SK-N-SH (cell line): ENCODE measurements at regions not wholly inside any gene's neighbourhood (a gene's known extent, or its start where the extent isn't known, plus 50 kb on each side); places are given as distances from the start of the nearest gene placed in this dataset.

ENCODE experiments used
- CTCF ChIA-PET: fragments of 300-600, 350-600 bp; formaldehyde crosslinking; extraction: SDS; loops from one replicate; lab custom pipeline; 2021; lab: Yijun Ruan, JAX
- POLR2A ChIA-PET: fragments of 350-600 bp; sonication (Branson Sonifier 250); formaldehyde crosslinking; extraction: SDS; loops from one replicate; lab custom pipeline; 2020; ENCODE audit warnings: antibody characterized with exemption, inconsistent platforms; lab: Yijun Ruan, JAX
- DNase-seq: peaks from one replicate; pipeline ENCODE4 v3.0.0; 2012
- H2AFZ ChIP-seq: fragments of 200-600 bp; sonication (generic); 2 replicates; pipeline ENCODE4 v1.8.1; 2016; ENCODE audit warnings: antibody characterized with exemption, mild to moderate bottlenecking, low read depth
- H3F3A ChIP-seq: fragments of 200-600 bp; sonication (generic); replicated peaks from 2 replicates; pipeline ENCODE3; 2016; ENCODE audit warnings: antibody characterized with exemption, mild to moderate bottlenecking; ENCODE audit not compliant: insufficient read depth
- H3K27ac ChIP-seq, 2 experiments: fragments of 200-500 bp in 1 of 2; fragments of 200-600 bp in 1 of 2; sonication (Bioruptor generic) in 1 of 2; sonication (generic), shearing (Covaris generic) in 1 of 2; 2 replicates each; pipeline versions ENCODE4 v1.5.1 to v1.6.1; 2014 to 2016; ENCODE audit warnings: low read depth in 2 of 2, inconsistent platforms in 1 of 2, low read length in 1 of 2, mild to moderate bottlenecking in 1 of 2, mixed read lengths in 1 of 2
- H3K27me3 ChIP-seq: fragments of 200-600 bp; sonication (generic), shearing (Covaris generic); 2 replicates; pipeline ENCODE4 v1.6.1; 2016; ENCODE audit warnings: mixed run types; ENCODE audit not compliant: insufficient read depth
- H3K36me3 ChIP-seq, 2 experiments: fragments of 200-500 bp in 1 of 2; fragments of 200-600 bp in 1 of 2; sonication (Bioruptor generic) in 1 of 2; sonication (generic) in 1 of 2; replicated peaks in 1 of 2; 2 replicates each; pipeline versions ENCODE3 to v1.5.1; 2014 to 2016; ENCODE audit warnings: low read length in 1 of 2, mild to moderate bottlenecking in 1 of 2; ENCODE audit not compliant: insufficient read depth in 2 of 2, control insufficient read depth in 1 of 2
- H3K4me1 ChIP-seq, 2 experiments: fragments of 200-500 bp in 1 of 2; fragments of 200-600 bp in 1 of 2; sonication (Bioruptor generic) in 1 of 2; sonication (generic), shearing (Covaris generic) in 1 of 2; 2 replicates each; pipeline versions ENCODE4 v1.5.1 to v1.6.1; 2014 to 2016; ENCODE audit warnings: low read depth in 1 of 2, low read length in 1 of 2, mixed run types in 1 of 2; ENCODE audit not compliant: insufficient read depth in 2 of 2, control insufficient read depth in 1 of 2
- H3K4me2 ChIP-seq: fragments of 200-600 bp; sonication (generic), shearing (Covaris generic); 2 replicates; pipeline ENCODE4 v1.6.1; 2017; ENCODE audit warnings: mixed run types
- H3K4me3 ChIP-seq, 2 experiments: fragments of 200-500 bp in 1 of 2; fragments of 200-600 bp in 1 of 2; sonication (Bioruptor generic) in 1 of 2; sonication (generic), shearing (Covaris generic) in 1 of 2; 2 replicates each; pipeline versions ENCODE4 v1.5.1 to v1.8.1; 2014 to 2016; ENCODE audit warnings: low read depth in 2 of 2, inconsistent platforms in 1 of 2, low read length in 1 of 2, mild to moderate bottlenecking in 1 of 2, mixed read lengths in 1 of 2, moderate library complexity in 1 of 2
- H3K79me2 ChIP-seq: fragments of 200-600 bp; sonication (generic); 2 replicates; pipeline ENCODE4 v1.8.1; 2017; ENCODE audit warnings: mild to moderate bottlenecking; ENCODE audit not compliant: insufficient read depth
- H3K9ac ChIP-seq: fragments of 200-600 bp; sonication (generic); 2 replicates; pipeline ENCODE4 v1.6.1; 2017; ENCODE audit warnings: mixed run types
- H3K9me2 ChIP-seq: fragments of 200-600 bp; sonication (generic); 2 replicates; pipeline ENCODE4 v1.6.1; 2017; ENCODE audit warnings: mixed run types
- H3K9me3 ChIP-seq: fragments of 200-600 bp; sonication (generic); 2 replicates; pipeline ENCODE4 v1.6.1; 2017; ENCODE audit warnings: mixed run types, mild to moderate bottlenecking, moderate library complexity
- H4K20me1 ChIP-seq: fragments of 200-600 bp; sonication (generic); 2 replicates; pipeline ENCODE4 v1.6.1; 2017; ENCODE audit warnings: mild to moderate bottlenecking, mixed run types; ENCODE audit not compliant: insufficient read depth
- EP300 ChIP-seq, 2 experiments: IDR thresholded peaks; 2 replicates each; pipeline versions ENCODE4 v1.4.0 to v1.6.1; 2012; ENCODE audit warnings: borderline replicate concordance in 1 of 2, low read depth in 1 of 2, low read length in 1 of 2
- FOSL2 ChIP-seq: IDR thresholded peaks from 2 replicates; pipeline ENCODE4 v1.4.0; 2012; ENCODE audit warnings: low read depth, mild to moderate bottlenecking, moderate library complexity, borderline replicate concordance
- FOXJ3 ChIP-seq: sonication (generic); formaldehyde crosslinking; IDR thresholded peaks from 2 replicates; pipeline ENCODE4 v1.5.1; 2020; ENCODE audit warnings: mild to moderate bottlenecking, missing genetic modification reagents
- FOXM1 ChIP-seq: IDR thresholded peaks from 2 replicates; pipeline ENCODE4 v1.4.0; 2012; ENCODE audit warnings: low read depth, mild to moderate bottlenecking
- GABPA ChIP-seq: IDR thresholded peaks from 2 replicates; pipeline ENCODE4 v1.4.0; 2012; ENCODE audit warnings: low read depth, mild to moderate bottlenecking
- GATA2 ChIP-seq: sonication (generic); formaldehyde crosslinking; IDR thresholded peaks from 2 replicates; pipeline ENCODE4 v1.5.0; 2020; ENCODE audit warnings: mild to moderate bottlenecking, missing genetic modification reagents
- JUND ChIP-seq: IDR thresholded peaks from 2 replicates; pipeline ENCODE4 v1.4.0; 2012
- MXI1 ChIP-seq: IDR thresholded peaks from 2 replicates; pipeline ENCODE4 v1.6.1; 2012; ENCODE audit warnings: mild to moderate bottlenecking, low read depth, low read length, improper control_type of control experiment
- RFX5 ChIP-seq: IDR thresholded peaks from 2 replicates; pipeline ENCODE4 v1.6.1; 2012; ENCODE audit warnings: mild to moderate bottlenecking, improper control_type of control experiment, low read length
- SIN3A ChIP-seq: IDR thresholded peaks from 2 replicates; pipeline ENCODE4 v1.6.1; 2012; ENCODE audit warnings: low read depth, mild to moderate bottlenecking, low read length, moderate library complexity, borderline replicate concordance
- TCF12 ChIP-seq: IDR thresholded peaks from 2 replicates; pipeline ENCODE4 v1.4.0; 2012
- YY1 ChIP-seq: IDR thresholded peaks from 2 replicates; pipeline ENCODE4 v1.4.0; 2012; ENCODE audit warnings: low read depth, mild to moderate bottlenecking
- WGBS: methylation state at CpG from one replicate; pipeline ENCODE4 v1.1.6; 2017; ENCODE audit warnings: low lambda C conversion rate; 5-methylcytosine and 5-hydroxymethylcytosine counted together
- TF ChIP-seq, protein P1 (sequence below): fragments of 150-350 bp; IDR thresholded peaks from 2 replicates; pipeline ENCODE4 v1.6.1; 2016; ENCODE audit warnings: mild to moderate bottlenecking, low read depth, low read length
- TF ChIP-seq, protein P2 (sequence below): IDR thresholded peaks from 2 replicates; pipeline ENCODE4 v1.4.0; 2012; ENCODE audit warnings: low read depth
- TF ChIP-seq, protein P3 (sequence below): IDR thresholded peaks from 2 replicates; pipeline ENCODE4 v1.4.0; 2012; ENCODE audit warnings: low read depth, borderline replicate concordance
- TF ChIP-seq, protein P4 (sequence below): fragments of 200-600 bp; sonication (generic); IDR thresholded peaks from 2 replicates; pipeline ENCODE4 v1.6.1; 2017; ENCODE audit warnings: antibody characterized with exemption, mild to moderate bottlenecking, moderate library complexity

DNA sequence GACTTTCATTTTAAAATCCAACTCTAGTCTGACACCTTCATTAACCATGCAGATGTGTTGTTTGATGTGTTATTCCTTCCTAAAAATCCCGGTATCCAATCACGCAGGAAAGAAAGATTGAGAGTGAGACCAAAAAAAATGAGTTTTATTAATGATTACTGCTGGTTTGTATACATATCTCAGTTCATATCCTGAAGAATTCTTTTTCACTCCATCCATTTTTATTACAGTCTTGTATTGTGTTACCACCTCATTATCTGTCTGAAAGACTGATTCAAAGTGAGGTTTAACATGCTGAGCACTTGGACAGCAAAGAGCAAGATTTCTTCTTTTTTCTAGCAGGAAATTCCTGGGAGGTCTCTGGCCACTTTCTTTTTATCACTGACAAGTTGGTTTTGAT lies 268.3 kb downstream of the CDH11 start:
- TF ChIP-seq TCF12: peak; percentile 20; the same call in 1 of the 2 replicates
- TF ChIP-seq YY1: no peak
- no peak for TF ChIP-seq RFX5
- Histone ChIP-seq H3F3A (peaks cover 6% of the 10 kb centered on the region), H3K9me2 (no peaks in the 10 kb centered on the region), H3K4me3 (no peak overlapping the region), H4K20me1 (no peaks in the 10 kb centered on the region), H3K27me3 (no peaks in the 10 kb centered on the region), H3K27ac (no peak overlapping the region), H3K79me2 (no peaks in the 10 kb centered on the region), H3K36me3 (no peaks in the 10 kb centered on the region), H2AFZ (no peak overlapping the region), H3K9me3 (no peaks in the 10 kb centered on the region), H3K4me2 (no peak overlapping the region), H3K4me1 (peaks cover 0 to 11% of the 10 kb centered on the region in 2 experiments; a peak in 1 of 4 replicates), H3K9ac (no peak overlapping the region)
- CTCF ChIA-PET: no interaction called here
- POLR2A ChIA-PET: no interaction called here
- 89% methylated on average over 2 of the region's 2 CpGs for WGBS
- DNase-seq: no peak

DNA sequence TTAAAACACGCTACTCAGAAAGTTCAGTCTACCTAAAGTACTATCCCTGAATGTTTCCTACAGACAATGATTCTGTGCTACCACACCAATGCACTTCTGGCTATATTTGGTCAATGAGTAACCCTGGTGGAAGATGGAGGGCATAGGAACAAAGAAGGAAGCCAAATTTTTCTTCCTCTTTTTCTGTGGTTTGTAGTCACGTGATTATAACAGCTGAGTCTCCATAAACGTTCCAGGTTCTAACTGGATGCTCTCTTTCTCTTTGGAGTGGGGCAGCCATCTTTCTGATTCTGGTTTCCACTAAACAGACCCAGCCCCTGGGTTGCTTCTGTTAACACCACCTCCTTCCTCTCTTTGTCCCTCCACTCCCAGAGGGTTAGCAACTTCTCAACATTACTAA lies 274.9 kb downstream of the CDH11 start:
- H3K9me3 ChIP-seq: no peaks in the 10 kb centered on the region
- WGBS: 59% methylated on average over 3 of the region's 3 CpGs
- no peak overlapping the region for H2AFZ ChIP-seq
- no peak overlapping the region for H3K4me3 ChIP-seq
- H3K4me1 ChIP-seq: no peaks in the 10 kb centered on the region
- no peaks in the 10 kb centered on the region for H4K20me1 ChIP-seq
- H3K27me3 ChIP-seq: no peaks in the 10 kb centered on the region
- DNase-seq: no peak
- no peak for TF ChIP-seq FOSL2
- TF ChIP-seq, protein P1, sequence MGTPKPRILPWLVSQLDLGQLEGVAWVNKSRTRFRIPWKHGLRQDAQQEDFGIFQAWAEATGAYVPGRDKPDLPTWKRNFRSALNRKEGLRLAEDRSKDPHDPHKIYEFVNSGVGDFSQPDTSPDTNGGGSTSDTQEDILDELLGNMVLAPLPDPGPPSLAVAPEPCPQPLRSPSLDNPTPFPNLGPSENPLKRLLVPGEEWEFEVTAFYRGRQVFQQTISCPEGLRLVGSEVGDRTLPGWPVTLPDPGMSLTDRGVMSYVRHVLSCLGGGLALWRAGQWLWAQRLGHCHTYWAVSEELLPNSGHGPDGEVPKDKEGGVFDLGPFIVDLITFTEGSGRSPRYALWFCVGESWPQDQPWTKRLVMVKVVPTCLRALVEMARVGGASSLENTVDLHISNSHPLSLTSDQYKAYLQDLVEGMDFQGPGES: no peak
- TF ChIP-seq FOXM1: no peak
- no peak for TF ChIP-seq SIN3A
- no peak for TF ChIP-seq GABPA
- no peak for TF ChIP-seq GATA2 (CRISPR knock-in tag)
- TF ChIP-seq, protein P2, sequence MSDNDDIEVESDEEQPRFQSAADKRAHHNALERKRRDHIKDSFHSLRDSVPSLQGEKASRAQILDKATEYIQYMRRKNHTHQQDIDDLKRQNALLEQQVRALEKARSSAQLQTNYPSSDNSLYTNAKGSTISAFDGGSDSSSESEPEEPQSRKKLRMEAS: no peak
- TF ChIP-seq TCF12: no peak
- TF ChIP-seq RFX5: no peak
- TF ChIP-seq YY1: no peak
- CTCF ChIA-PET: no interaction called here
- H3F3A ChIP-seq: no peaks in the 10 kb centered on the region
- H3K36me3 ChIP-seq: no peaks in the 10 kb centered on the region
- H3K27ac ChIP-seq: no peak overlapping the region
- H3K4me2 ChIP-seq: no peak overlapping the region
- POLR2A ChIA-PET: no interaction called here
- H3K79me2 ChIP-seq: no peaks in the 10 kb centered on the region
- H3K9ac ChIP-seq: no peak overlapping the region
- H3K9me2 ChIP-seq: no peaks in the 10 kb centered on the region

DNA sequence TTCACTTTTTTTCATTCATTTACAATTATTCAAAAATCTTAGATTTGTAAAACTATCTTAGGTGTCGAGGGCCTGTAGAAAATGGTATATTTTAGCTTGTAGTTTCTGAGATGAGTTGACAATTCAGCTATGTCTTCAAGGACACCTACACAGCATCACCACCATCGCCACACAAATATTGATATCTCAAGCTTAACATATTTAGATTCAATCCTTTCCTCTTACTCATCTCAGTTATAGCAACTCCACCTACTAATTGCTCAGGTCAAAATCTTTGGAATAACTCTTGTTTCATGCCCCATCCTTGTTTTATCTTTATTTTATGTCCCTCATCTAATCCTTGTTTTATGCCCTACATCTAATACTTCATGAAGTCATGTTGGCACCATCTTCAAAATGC lies 276.8 kb downstream of the CDH11 start:
- no peak overlapping the region for H3K9ac ChIP-seq
- H3K36me3 ChIP-seq: no peaks in the 10 kb centered on the region
- ChIA-PET POLR2A (no interaction called here), CTCF (interaction anchor here (0.5 to 1.1 kb wide), 2 partner anchors 56 to 99 kb away, joined by 3 read pairs; no protein-coding TSS in a partner anchor)
- H3K27ac ChIP-seq: no peak overlapping the region
- H3K9me2 ChIP-seq: no peaks in the 10 kb centered on the region
- H3K4me1 ChIP-seq: no peaks in the 10 kb centered on the region
- 68% methylated on average over 2 of the region's 2 CpGs for WGBS
- H3K4me2 ChIP-seq: no peak overlapping the region
- no peaks in the 10 kb centered on the region for H3K9me3 ChIP-seq
- H3K79me2 ChIP-seq: no peaks in the 10 kb centered on the region
- no peaks in the 10 kb centered on the region for H3K27me3 ChIP-seq
- H2AFZ ChIP-seq: no peak overlapping the region
- no peak overlapping the region for H3K4me3 ChIP-seq
- H4K20me1 ChIP-seq: no peaks in the 10 kb centered on the region
- DNase-seq: no peak
- no peaks in the 10 kb centered on the region for H3F3A ChIP-seq
- TF ChIP-seq MXI1 (no peak), EP300 (IDR thresholded peaks at IDR 0.05; ENCODE audit: borderline replicate concordance in 1 of 2, low read depth in 1 of 2, low read length in 1 of 2) (no peak), FOSL2 (no peak), JUND (no peak), GABPA (no peak), FOXJ3 (CRISPR knock-in tag) (no peak), SIN3A (no peak), TCF12 (no peak)
- TF ChIP-seq, protein P3, sequence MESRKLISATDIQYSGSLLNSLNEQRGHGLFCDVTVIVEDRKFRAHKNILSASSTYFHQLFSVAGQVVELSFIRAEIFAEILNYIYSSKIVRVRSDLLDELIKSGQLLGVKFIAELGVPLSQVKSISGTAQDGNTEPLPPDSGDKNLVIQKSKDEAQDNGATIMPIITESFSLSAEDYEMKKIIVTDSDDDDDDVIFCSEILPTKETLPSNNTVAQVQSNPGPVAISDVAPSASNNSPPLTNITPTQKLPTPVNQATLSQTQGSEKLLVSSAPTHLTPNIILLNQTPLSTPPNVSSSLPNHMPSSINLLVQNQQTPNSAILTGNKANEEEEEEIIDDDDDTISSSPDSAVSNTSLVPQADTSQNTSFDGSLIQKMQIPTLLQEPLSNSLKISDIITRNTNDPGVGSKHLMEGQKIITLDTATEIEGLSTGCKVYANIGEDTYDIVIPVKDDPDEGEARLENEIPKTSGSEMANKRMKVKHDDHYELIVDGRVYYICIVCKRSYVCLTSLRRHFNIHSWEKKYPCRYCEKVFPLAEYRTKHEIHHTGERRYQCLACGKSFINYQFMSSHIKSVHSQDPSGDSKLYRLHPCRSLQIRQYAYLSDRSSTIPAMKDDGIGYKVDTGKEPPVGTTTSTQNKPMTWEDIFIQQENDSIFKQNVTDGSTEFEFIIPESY: no peak
- TF ChIP-seq, protein P4, sequence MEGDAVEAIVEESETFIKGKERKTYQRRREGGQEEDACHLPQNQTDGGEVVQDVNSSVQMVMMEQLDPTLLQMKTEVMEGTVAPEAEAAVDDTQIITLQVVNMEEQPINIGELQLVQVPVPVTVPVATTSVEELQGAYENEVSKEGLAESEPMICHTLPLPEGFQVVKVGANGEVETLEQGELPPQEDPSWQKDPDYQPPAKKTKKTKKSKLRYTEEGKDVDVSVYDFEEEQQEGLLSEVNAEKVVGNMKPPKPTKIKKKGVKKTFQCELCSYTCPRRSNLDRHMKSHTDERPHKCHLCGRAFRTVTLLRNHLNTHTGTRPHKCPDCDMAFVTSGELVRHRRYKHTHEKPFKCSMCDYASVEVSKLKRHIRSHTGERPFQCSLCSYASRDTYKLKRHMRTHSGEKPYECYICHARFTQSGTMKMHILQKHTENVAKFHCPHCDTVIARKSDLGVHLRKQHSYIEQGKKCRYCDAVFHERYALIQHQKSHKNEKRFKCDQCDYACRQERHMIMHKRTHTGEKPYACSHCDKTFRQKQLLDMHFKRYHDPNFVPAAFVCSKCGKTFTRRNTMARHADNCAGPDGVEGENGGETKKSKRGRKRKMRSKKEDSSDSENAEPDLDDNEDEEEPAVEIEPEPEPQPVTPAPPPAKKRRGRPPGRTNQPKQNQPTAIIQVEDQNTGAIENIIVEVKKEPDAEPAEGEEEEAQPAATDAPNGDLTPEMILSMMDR: no peak
- TF ChIP-seq, protein P1: no peak
